ENCODE measurements at regions not wholly inside any gene's neighbourhood (a gene's known extent, or its start where the extent isn't known, plus 50 kb on each side); places are given as distances from the start of the nearest gene placed in this dataset.

- ChIA-PET CTCF (no interaction called here), POLR2A (no interaction called here)
- Histone ChIP-seq H3K27me3 (replicated peaks in 2 of 5; ENCODE audit: control insufficient read depth in 4 of 5, insufficient read depth in 5 of 5, low read length in 4 of 5) (peaks cover 0 to 32% (median 7%) of the 10 kb centered on the region in 5 experiments), H3K4me1 (ENCODE audit: control extremely low read depth in 1 of 4, control insufficient read depth in 4 of 4, insufficient read depth in 4 of 4, low read length in 3 of 4) (no peaks in the 10 kb centered on the region), H3K9me3 (ENCODE audit: control extremely low read depth in 1 of 5, control insufficient read depth in 4 of 5, insufficient read depth in 2 of 5, low read depth in 1 of 5, low read length in 4 of 5) (no peaks in the 10 kb centered on the region), H3K4me3 (ENCODE audit: control insufficient read depth in 1 of 7, extremely low read depth in 1 of 7, insufficient read depth in 4 of 7, low read depth in 2 of 7, low read length in 6 of 7) (no peak overlapping the region), H3K36me3 (ENCODE audit: control insufficient read depth in 4 of 4, insufficient read depth in 4 of 4, low read length in 3 of 4) (no peaks in the 10 kb centered on the region), H3K27ac (ENCODE audit: insufficient read depth in 1 of 2, low read depth in 1 of 2, low read length in 2 of 2, poor library complexity in 1 of 2, severe bottlenecking in 2 of 2) (no peak overlapping the region)
- 97% methylated on average over 3 of the region's 3 CpGs for WGBS (ENCODE audit: insufficient coverage)
- DNase-seq: no peak
Measured at GRCh38 chr11:70741085-70741484, 342.8 kb downstream of the CTTN start.

- H3K36me3 ChIP-seq (ENCODE audit: control insufficient read depth in 4 of 4, insufficient read depth in 4 of 4, low read length in 3 of 4): no peaks in the 10 kb centered on the region
- CTCF ChIA-PET: interaction anchor here (0.9 to 1.0 kb wide), 2 partner anchors 13 to 17 kb away, joined by 3 read pairs; no protein-coding TSS in a partner anchor
- H3K4me1 ChIP-seq (ENCODE audit: control extremely low read depth in 1 of 4, control insufficient read depth in 4 of 4, insufficient read depth in 4 of 4, low read length in 3 of 4): no peaks in the 10 kb centered on the region
- POLR2A ChIA-PET: no interaction called here
- H3K4me3 ChIP-seq (ENCODE audit: control insufficient read depth in 1 of 7, extremely low read depth in 1 of 7, insufficient read depth in 4 of 7, low read depth in 2 of 7, low read length in 6 of 7): no peak overlapping the region
- 75% methylated on average over 23 of the region's 27 CpGs for WGBS (ENCODE audit: insufficient coverage)
- H3K27me3 ChIP-seq (replicated peaks in 2 of 5; ENCODE audit: control insufficient read depth in 4 of 5, insufficient read depth in 5 of 5, low read length in 4 of 5): peaks cover 0 to 32% (median 7%) of the 10 kb centered on the region in 5 experiments
- no peak overlapping the region for H3K27ac ChIP-seq (ENCODE audit: insufficient read depth in 1 of 2, low read depth in 1 of 2, low read length in 2 of 2, poor library complexity in 1 of 2, severe bottlenecking in 2 of 2)
- H3K9me3 ChIP-seq (ENCODE audit: control extremely low read depth in 1 of 5, control insufficient read depth in 4 of 5, insufficient read depth in 2 of 5, low read depth in 1 of 5, low read length in 4 of 5): no peaks in the 10 kb centered on the region
- peak in 2 of 3 donors; percentile 6 to 38 for DNase-seq
Measured at GRCh38 chr11:70742553-70743291, 344.4 kb downstream of the CTTN start.

- whole genome bisulfite sequencing (ENCODE audit: insufficient coverage): 92% methylated on average over 9 of the region's 9 CpGs
- no peaks in the 10 kb centered on the region for H3K36me3 ChIP-seq (ENCODE audit: control insufficient read depth in 4 of 4, insufficient read depth in 4 of 4, low read length in 3 of 4)
- no peak overlapping the region for H3K27ac ChIP-seq (ENCODE audit: insufficient read depth in 1 of 2, low read depth in 1 of 2, low read length in 2 of 2, poor library complexity in 1 of 2, severe bottlenecking in 2 of 2)
- CTCF ChIA-PET: interaction anchor here (0.9 to 1.0 kb wide), 2 partner anchors 13 to 17 kb away, joined by 3 read pairs; no protein-coding TSS in a partner anchor
- POLR2A ChIA-PET: no interaction called here
- H3K27me3 ChIP-seq (replicated peaks in 2 of 5; ENCODE audit: control insufficient read depth in 4 of 5, insufficient read depth in 5 of 5, low read length in 4 of 5): peaks cover 0 to 32% (median 7%) of the 10 kb centered on the region in 5 experiments
- H3K4me3 ChIP-seq (ENCODE audit: control insufficient read depth in 1 of 7, extremely low read depth in 1 of 7, insufficient read depth in 4 of 7, low read depth in 2 of 7, low read length in 6 of 7): no peak overlapping the region
- no peak for DNase-seq
- H3K4me1 ChIP-seq (ENCODE audit: control extremely low read depth in 1 of 4, control insufficient read depth in 4 of 4, insufficient read depth in 4 of 4, low read length in 3 of 4): no peaks in the 10 kb centered on the region
- peaks cover 0 to 3% (median 0%) of the 10 kb centered on the region in 5 experiments for H3K9me3 ChIP-seq (ENCODE audit: control extremely low read depth in 1 of 5, control insufficient read depth in 4 of 5, insufficient read depth in 2 of 5, low read depth in 1 of 5, low read length in 4 of 5)
Measured at GRCh38 chr11:70743329-70743728, 345.0 kb downstream of the CTTN start.

- ChIA-PET POLR2A (no interaction called here), CTCF (interaction anchor here (0.9 kb wide), 1 partner anchor 12 kb away, joined by 3 read pairs; no protein-coding TSS in a partner anchor)
- 94% methylated on average over 9 of the region's 9 CpGs for WGBS (ENCODE audit: insufficient coverage)
Measured at GRCh38 chr11:70743941-70744351, 345.6 kb downstream of the CTTN start.

GRCh38 chr11:70744396-70745185 is 346.3 kb downstream of the CTTN start:
- Histone ChIP-seq H3K9me3 (ENCODE audit: control extremely low read depth in 1 of 5, control insufficient read depth in 4 of 5, insufficient read depth in 2 of 5, low read depth in 1 of 5, low read length in 4 of 5) (peaks cover 0 to 6% (median 3%) of the 10 kb centered on the region in 5 experiments), H3K36me3 (ENCODE audit: control insufficient read depth in 4 of 4, insufficient read depth in 4 of 4, low read length in 3 of 4) (no peaks in the 10 kb centered on the region), H3K27me3 (replicated peaks in 2 of 5; ENCODE audit: control insufficient read depth in 4 of 5, insufficient read depth in 5 of 5, low read length in 4 of 5) (peaks cover 0 to 32% (median 7%) of the 10 kb centered on the region in 5 experiments), H3K4me3 (ENCODE audit: control insufficient read depth in 1 of 7, extremely low read depth in 1 of 7, insufficient read depth in 4 of 7, low read depth in 2 of 7, low read length in 6 of 7) (no peak overlapping the region), H3K4me1 (ENCODE audit: control extremely low read depth in 1 of 4, control insufficient read depth in 4 of 4, insufficient read depth in 4 of 4, low read length in 3 of 4) (no peaks in the 10 kb centered on the region), H3K27ac (ENCODE audit: insufficient read depth in 1 of 2, low read depth in 1 of 2, low read length in 2 of 2, poor library complexity in 1 of 2, severe bottlenecking in 2 of 2) (no peak overlapping the region)
- CTCF ChIA-PET: no interaction called here
- POLR2A ChIA-PET: no interaction called here
- DNase-seq: no peak
- WGBS (ENCODE audit: insufficient coverage): 96% methylated on average over 15 of the region's 17 CpGs

More at GRCh38 chr11:70743941-70744351, 345.6 kb downstream of the CTTN start:
- H3K9me3 ChIP-seq (ENCODE audit: control extremely low read depth in 1 of 5, control insufficient read depth in 4 of 5, insufficient read depth in 2 of 5, low read depth in 1 of 5, low read length in 4 of 5): peaks cover 0 to 3% (median under 1%) of the 10 kb centered on the region in 5 experiments
- no peak overlapping the region for H3K27ac ChIP-seq (ENCODE audit: insufficient read depth in 1 of 2, low read depth in 1 of 2, low read length in 2 of 2, poor library complexity in 1 of 2, severe bottlenecking in 2 of 2)
- DNase-seq: no peak
- H3K27me3 ChIP-seq (replicated peaks in 2 of 5; ENCODE audit: control insufficient read depth in 4 of 5, insufficient read depth in 5 of 5, low read length in 4 of 5): peaks cover 0 to 32% (median 7%) of the 10 kb centered on the region in 5 experiments
- no peaks in the 10 kb centered on the region for H3K4me1 ChIP-seq (ENCODE audit: control extremely low read depth in 1 of 4, control insufficient read depth in 4 of 4, insufficient read depth in 4 of 4, low read length in 3 of 4)
- no peak overlapping the region for H3K4me3 ChIP-seq (ENCODE audit: control insufficient read depth in 1 of 7, extremely low read depth in 1 of 7, insufficient read depth in 4 of 7, low read depth in 2 of 7, low read length in 6 of 7)
- H3K36me3 ChIP-seq (ENCODE audit: control insufficient read depth in 4 of 4, insufficient read depth in 4 of 4, low read length in 3 of 4): no peaks in the 10 kb centered on the region

- 93% methylated on average over 10 of the region's 11 CpGs for WGBS (ENCODE audit: insufficient coverage)
- ChIA-PET CTCF (no interaction called here), POLR2A (no interaction called here)
- Histone ChIP-seq H3K4me1 (ENCODE audit: control extremely low read depth in 1 of 4, control insufficient read depth in 4 of 4, insufficient read depth in 4 of 4, low read length in 3 of 4) (no peaks in the 10 kb centered on the region), H3K27ac (ENCODE audit: insufficient read depth in 1 of 2, low read depth in 1 of 2, low read length in 2 of 2, poor library complexity in 1 of 2, severe bottlenecking in 2 of 2) (no peak overlapping the region), H3K4me3 (ENCODE audit: control insufficient read depth in 1 of 7, extremely low read depth in 1 of 7, insufficient read depth in 4 of 7, low read depth in 2 of 7, low read length in 6 of 7) (no peak overlapping the region), H3K27me3 (replicated peaks in 2 of 5; ENCODE audit: control insufficient read depth in 4 of 5, insufficient read depth in 5 of 5, low read length in 4 of 5) (peaks cover 0 to 32% (median 7%) of the 10 kb centered on the region in 5 experiments), H3K36me3 (ENCODE audit: control insufficient read depth in 4 of 4, insufficient read depth in 4 of 4, low read length in 3 of 4) (no peaks in the 10 kb centered on the region), H3K9me3 (ENCODE audit: control extremely low read depth in 1 of 5, control insufficient read depth in 4 of 5, insufficient read depth in 2 of 5, low read depth in 1 of 5, low read length in 4 of 5) (peaks cover 0 to 15% (median 8%) of the 10 kb centered on the region in 5 experiments)
- DNase-seq: no peak
Measured at GRCh38 chr11:70745451-70745850, 347.1 kb downstream of the CTTN start.

- WGBS (ENCODE audit: insufficient coverage): 86% methylated on average over 4 of the region's 8 CpGs
- H3K27ac ChIP-seq (ENCODE audit: insufficient read depth in 1 of 2, low read depth in 1 of 2, low read length in 2 of 2, poor library complexity in 1 of 2, severe bottlenecking in 2 of 2): no peak overlapping the region
- peaks cover 3 to 20% (median 13%) of the 10 kb centered on the region in 5 experiments for H3K9me3 ChIP-seq (ENCODE audit: control extremely low read depth in 1 of 5, control insufficient read depth in 4 of 5, insufficient read depth in 2 of 5, low read depth in 1 of 5, low read length in 4 of 5)
- peaks cover 0 to 32% (median 7%) of the 10 kb centered on the region in 5 experiments for H3K27me3 ChIP-seq (replicated peaks in 2 of 5; ENCODE audit: control insufficient read depth in 4 of 5, insufficient read depth in 5 of 5, low read length in 4 of 5)
- no peak for DNase-seq
- no peaks in the 10 kb centered on the region for H3K36me3 ChIP-seq (ENCODE audit: control insufficient read depth in 4 of 4, insufficient read depth in 4 of 4, low read length in 3 of 4)
- H3K4me1 ChIP-seq (ENCODE audit: control extremely low read depth in 1 of 4, control insufficient read depth in 4 of 4, insufficient read depth in 4 of 4, low read length in 3 of 4): no peaks in the 10 kb centered on the region
- H3K4me3 ChIP-seq (ENCODE audit: control insufficient read depth in 1 of 7, extremely low read depth in 1 of 7, insufficient read depth in 4 of 7, low read depth in 2 of 7, low read length in 6 of 7): no peak overlapping the region
- ChIA-PET POLR2A (no interaction called here), CTCF (no interaction called here)
Measured at GRCh38 chr11:70745941-70746340, 347.6 kb downstream of the CTTN start.
